ENCODE measurements at regions not wholly inside any gene's neighbourhood (a gene's known extent, or its start where the extent isn't known, plus 50 kb on each side); places are given as distances from the start of the nearest gene placed in this dataset.

GRCh38 chr12:130054803-130055202, 107.5 kb upstream of the FZD10 start:
- no peak for TF ChIP-seq CTCF (IDR thresholded peaks at IDR 0.05)
- no peak for TF ChIP-seq POLR2A (IDR thresholded peaks at IDR 0.05)
